Lower leg skin (tissue), 3 donors: ENCODE measurements at regions not wholly inside any gene's neighbourhood (a gene's known extent, or its start where the extent isn't known, plus 50 kb on each side); places are given as distances from the start of the nearest gene placed in this dataset.
"Not testable (repeated sequence)": the region's sequence is repeated elsewhere in the genome, so short reads cannot be mapped to it uniquely, and the experiment has no call there.

ENCODE experiments used
- POLR2A ChIP-seq, 2 donors: fragments of 450-650 bp; IDR thresholded peaks; one replicate each; pipeline ENCODE4 v1.6.1; 2016 to 2017; ENCODE audit warnings: antibody characterized with exemption in 2 of 2, mild to moderate bottlenecking in 1 of 2, moderate library complexity in 1 of 2
- TF ChIP-seq, protein P1 (sequence below), 3 donors: fragments of 450-650 bp; IDR thresholded peaks; one replicate each; pipeline ENCODE4 v1.5.1; 2016; ENCODE audit warnings: antibody characterized with exemption in 3 of 3, mild to moderate bottlenecking in 3 of 3, moderate library complexity in 2 of 3

DNA sequence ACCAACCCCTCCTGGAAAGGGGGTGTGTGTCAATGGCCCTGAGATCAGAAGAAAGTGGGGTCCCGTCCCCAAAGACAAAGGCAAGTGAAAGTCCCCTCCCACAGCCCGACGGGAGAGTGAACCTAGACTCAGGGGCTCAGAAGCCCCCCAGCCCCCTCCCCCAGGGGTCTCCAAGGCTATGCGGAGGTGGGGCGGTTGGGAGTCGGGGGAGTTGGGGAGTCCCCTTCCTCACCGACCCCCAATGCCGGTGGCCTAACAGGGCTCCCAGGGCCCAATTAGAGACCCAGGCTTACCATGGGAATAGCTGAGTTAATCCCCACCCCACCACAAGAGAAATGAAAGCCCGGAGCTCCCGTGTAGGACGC is 105.4 kb downstream of the SPATA31A6 start:
- TF ChIP-seq, protein P1, sequence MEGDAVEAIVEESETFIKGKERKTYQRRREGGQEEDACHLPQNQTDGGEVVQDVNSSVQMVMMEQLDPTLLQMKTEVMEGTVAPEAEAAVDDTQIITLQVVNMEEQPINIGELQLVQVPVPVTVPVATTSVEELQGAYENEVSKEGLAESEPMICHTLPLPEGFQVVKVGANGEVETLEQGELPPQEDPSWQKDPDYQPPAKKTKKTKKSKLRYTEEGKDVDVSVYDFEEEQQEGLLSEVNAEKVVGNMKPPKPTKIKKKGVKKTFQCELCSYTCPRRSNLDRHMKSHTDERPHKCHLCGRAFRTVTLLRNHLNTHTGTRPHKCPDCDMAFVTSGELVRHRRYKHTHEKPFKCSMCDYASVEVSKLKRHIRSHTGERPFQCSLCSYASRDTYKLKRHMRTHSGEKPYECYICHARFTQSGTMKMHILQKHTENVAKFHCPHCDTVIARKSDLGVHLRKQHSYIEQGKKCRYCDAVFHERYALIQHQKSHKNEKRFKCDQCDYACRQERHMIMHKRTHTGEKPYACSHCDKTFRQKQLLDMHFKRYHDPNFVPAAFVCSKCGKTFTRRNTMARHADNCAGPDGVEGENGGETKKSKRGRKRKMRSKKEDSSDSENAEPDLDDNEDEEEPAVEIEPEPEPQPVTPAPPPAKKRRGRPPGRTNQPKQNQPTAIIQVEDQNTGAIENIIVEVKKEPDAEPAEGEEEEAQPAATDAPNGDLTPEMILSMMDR (IDR thresholded peaks at IDR 0.05), result not testable (repeated sequence)
- TF ChIP-seq POLR2A (IDR thresholded peaks at IDR 0.05), result not testable (repeated sequence)
